Epithelial cell of proximal tubule (primary cell): ENCODE measurements at regions not wholly inside any gene's neighbourhood (a gene's known extent, or its start where the extent isn't known, plus 50 kb on each side); places are given as distances from the start of the nearest gene placed in this dataset.

Experiments used
- DNase-seq: peaks from one replicate; pipeline ENCODE4 v3.0.0-alpha.2; 2011; ENCODE audit warnings: low read depth
- H3K4me3 ChIP-seq: 2 replicates; pipeline ENCODE4 v1.5.1; 2011; ENCODE audit warnings: low read depth, mild to moderate bottlenecking, low read length
- TF ChIP-seq, protein P1 (sequence below): conservative IDR thresholded peaks from 2 replicates; pipeline ENCODE4 v1.5.1; 2012; ENCODE audit warnings: low read depth, mild to moderate bottlenecking, low read length

DNA sequence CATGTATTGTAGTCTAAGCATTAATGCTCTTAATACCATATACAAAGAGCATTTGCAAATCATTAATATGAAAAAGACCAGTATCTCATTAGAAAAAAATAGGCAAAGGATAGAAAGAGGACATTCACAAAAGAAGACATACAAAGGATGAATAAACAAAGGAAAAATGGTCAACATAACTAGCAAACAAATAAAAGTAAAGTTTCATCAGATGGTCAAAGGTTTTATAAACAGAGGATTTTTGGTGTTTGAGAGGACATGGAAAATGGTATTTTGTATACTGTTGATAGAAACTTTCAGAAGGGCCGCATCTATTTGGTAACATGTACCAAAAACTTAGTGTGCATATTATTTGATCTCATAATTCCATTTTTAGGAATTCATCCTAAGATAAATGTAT, 414.8 kb downstream of the PIK3R1 start:
- TF ChIP-seq, protein P1, sequence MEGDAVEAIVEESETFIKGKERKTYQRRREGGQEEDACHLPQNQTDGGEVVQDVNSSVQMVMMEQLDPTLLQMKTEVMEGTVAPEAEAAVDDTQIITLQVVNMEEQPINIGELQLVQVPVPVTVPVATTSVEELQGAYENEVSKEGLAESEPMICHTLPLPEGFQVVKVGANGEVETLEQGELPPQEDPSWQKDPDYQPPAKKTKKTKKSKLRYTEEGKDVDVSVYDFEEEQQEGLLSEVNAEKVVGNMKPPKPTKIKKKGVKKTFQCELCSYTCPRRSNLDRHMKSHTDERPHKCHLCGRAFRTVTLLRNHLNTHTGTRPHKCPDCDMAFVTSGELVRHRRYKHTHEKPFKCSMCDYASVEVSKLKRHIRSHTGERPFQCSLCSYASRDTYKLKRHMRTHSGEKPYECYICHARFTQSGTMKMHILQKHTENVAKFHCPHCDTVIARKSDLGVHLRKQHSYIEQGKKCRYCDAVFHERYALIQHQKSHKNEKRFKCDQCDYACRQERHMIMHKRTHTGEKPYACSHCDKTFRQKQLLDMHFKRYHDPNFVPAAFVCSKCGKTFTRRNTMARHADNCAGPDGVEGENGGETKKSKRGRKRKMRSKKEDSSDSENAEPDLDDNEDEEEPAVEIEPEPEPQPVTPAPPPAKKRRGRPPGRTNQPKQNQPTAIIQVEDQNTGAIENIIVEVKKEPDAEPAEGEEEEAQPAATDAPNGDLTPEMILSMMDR: no peak
- H3K4me3 ChIP-seq: no peak overlapping the region
- DNase-seq: no peak

DNA sequence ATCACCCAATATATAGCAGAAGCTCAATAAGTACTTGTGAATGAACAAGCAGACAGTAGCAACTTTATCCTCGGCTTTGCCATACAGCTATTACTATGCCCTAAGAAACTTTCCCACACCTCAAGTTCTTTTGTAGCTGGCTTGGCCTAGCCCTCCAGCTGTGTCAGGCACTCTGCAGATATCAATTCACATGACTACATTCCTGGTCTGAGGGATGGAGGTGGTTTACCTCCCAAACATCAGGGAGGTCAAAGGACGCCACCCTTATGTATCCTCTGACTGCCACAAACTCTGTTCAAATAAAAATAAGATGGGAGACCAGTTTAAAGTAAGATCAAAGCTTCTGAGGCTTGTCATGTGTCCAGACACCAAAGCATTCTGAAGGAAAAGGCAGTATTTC, 416.3 kb downstream of the PIK3R1 start:
- DNase-seq: no peak

DNA sequence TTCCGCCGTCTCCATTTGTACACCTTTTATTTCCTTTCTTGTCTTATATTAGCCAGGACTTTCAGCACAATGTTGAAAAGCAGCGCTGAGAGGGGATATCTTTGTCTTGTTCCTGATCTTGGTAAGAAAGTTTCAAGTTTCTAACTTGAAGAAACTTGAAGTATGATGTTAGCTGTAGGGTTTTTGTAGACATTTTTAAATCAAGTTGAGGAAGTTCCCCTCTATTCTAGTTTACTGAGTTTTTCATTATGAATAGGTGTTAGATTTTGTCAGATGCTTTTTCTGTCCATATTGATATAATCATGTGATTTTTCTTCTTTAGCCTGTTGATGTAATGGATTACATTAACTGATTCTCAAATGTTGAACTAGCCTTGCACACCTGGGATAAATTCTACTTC, 425.7 kb downstream of the PIK3R1 start:
- DNase-seq: no peak
- TF ChIP-seq, protein P1: no peak
- no peak overlapping the region for H3K4me3 ChIP-seq

More for the DNA sequence above, 416.3 kb downstream of the PIK3R1 start:
- H3K4me3 ChIP-seq: no peak overlapping the region
- TF ChIP-seq, protein P1: no peak

DNA sequence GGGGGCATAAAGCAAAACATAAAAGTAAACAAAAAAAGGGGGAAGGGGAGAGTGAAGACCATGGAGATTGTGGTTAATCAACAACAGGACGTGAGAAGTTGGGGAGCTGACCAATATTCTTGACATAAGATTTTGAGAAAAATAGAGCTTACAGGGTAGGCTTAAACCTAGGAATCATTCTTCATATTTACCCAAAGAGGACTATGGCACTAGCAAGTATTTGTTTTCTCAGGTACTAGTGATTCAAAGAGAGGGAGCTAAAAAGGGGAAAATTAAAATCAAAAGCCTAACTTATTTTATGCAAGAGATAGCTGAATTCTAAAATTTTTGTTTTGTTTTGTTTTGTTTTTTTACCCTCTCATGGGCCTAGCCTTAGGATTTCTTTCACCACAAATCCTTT, 427.5 kb downstream of the PIK3R1 start:
- no peak for DNase-seq
- no peak overlapping the region for H3K4me3 ChIP-seq
- TF ChIP-seq, protein P1: no peak

DNA sequence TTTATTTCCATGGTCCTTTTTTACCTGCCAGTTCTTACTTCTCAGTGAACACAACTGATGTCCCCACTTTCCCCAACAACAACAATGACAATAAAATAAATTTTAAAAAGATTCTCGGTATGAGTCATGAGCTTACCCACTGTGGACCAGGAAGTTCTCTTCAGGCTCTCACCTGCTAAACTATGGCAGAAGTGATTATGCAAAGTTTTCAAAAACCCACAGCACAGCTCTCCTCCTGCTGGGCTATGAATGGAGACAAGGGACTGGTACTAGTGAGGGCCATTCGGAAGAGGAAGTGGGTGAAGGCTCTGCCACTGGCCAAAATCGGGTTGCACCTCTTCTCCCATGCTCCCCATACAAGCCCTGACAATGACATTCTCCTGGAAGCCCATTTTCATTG, 429.4 kb downstream of the PIK3R1 start:
- TF ChIP-seq, protein P1: no peak
- no peak overlapping the region for H3K4me3 ChIP-seq
- no peak for DNase-seq

DNA sequence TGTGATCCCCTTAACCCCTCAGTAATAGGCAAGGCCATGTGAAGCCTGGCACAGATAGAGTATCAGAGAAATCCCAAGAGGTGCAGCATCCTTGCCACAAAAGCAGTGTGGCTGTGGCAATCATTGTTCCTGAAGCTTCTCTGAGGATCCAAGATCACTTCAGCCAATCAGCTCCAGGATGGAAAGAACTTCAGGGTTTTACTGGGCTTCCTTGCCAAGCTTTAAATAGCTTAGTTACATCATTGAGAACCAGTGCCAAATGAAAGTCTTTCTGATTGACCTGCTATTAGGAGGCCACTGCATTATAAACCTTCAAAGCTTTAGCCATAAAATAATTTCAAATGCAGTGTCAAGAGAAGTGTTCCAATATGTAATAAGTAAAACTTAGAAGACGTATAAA, 430.6 kb downstream of the PIK3R1 start:
- no peak overlapping the region for H3K4me3 ChIP-seq
- TF ChIP-seq, protein P1: no peak
- DNase-seq: no peak

DNA sequence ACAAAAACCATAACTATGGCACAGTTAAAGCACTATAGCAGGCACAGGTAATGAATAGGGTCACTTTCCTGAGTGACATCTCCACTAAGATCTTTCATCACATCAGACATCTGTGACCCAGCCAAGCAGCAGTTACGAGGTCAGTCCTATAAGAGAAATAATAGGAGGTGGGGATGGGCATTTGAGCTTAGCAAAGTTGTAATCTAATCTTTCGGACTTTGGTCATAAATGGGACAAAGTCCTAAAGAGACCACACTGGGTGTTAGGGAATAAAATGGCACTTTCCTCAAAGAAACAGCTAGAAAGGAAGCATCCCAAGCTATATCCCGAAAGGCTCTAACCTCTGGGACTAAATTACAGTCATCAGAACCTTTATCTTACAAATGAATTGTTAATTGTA, 432.2 kb downstream of the PIK3R1 start:
- TF ChIP-seq, protein P1: no peak
- no peak for DNase-seq
- no peak overlapping the region for H3K4me3 ChIP-seq
